ENCODE measurements at regions not wholly inside any gene's neighbourhood (a gene's known extent, or its start where the extent isn't known, plus 50 kb on each side); places are given as distances from the start of the nearest gene placed in this dataset.
"Not testable (repeated sequence)": the region's sequence is repeated elsewhere in the genome, so short reads cannot be mapped to it uniquely, and the experiment has no call there.

GRCh38 chr21:27557356-27557755 is 590.5 kb upstream of the ADAMTS5 start:
- no peaks in the 10 kb centered on the region for H3K36me3 ChIP-seq
- H3K4me3 ChIP-seq, result no peak overlapping the region
- intact Hi-C loops (cut with DNase I), result no loop called here
- H3K27me3 ChIP-seq, result no peaks in the 10 kb centered on the region
- no peak overlapping the region for H3K27ac ChIP-seq
- no peaks in the 10 kb centered on the region for H3K4me1 ChIP-seq
- TF ChIP-seq CTCF (IDR thresholded peaks at IDR 0.05), result no peak
- no peaks in the 10 kb centered on the region for H3K9me3 ChIP-seq
- DNase-seq (ENCODE audit: low spot score in 2 of 2), result no peak

- Histone ChIP-seq H3K27me3 (no peaks in the 10 kb centered on the region), H3K36me3 (no peaks in the 10 kb centered on the region), H3K27ac (no peak overlapping the region), H3K9me3 (no peaks in the 10 kb centered on the region), H3K4me3 (no peak overlapping the region), H3K4me1 (no peaks in the 10 kb centered on the region)
- intact Hi-C loops (cut with DNase I), result no loop called here
- no peak for DNase-seq (ENCODE audit: low spot score in 2 of 2)
- no peak for TF ChIP-seq CTCF (IDR thresholded peaks at IDR 0.05)
Measured at GRCh38 chr21:27555996-27556395, 589.1 kb upstream of the ADAMTS5 start.

- Histone ChIP-seq H3K27me3 (no peaks in the 10 kb centered on the region), H3K4me3 (no peak overlapping the region), H3K36me3 (no peaks in the 10 kb centered on the region), H3K4me1 (no peaks in the 10 kb centered on the region), H3K27ac (no peak overlapping the region), H3K9me3 (no peaks in the 10 kb centered on the region)
- intact Hi-C loops (cut with DNase I), result no loop called here
- DNase-seq (ENCODE audit: low spot score in 2 of 2), result no peak
- no peak for TF ChIP-seq CTCF (IDR thresholded peaks at IDR 0.05)
Measured at GRCh38 chr21:27550287-27550686, 583.4 kb upstream of the ADAMTS5 start.

DNA sequence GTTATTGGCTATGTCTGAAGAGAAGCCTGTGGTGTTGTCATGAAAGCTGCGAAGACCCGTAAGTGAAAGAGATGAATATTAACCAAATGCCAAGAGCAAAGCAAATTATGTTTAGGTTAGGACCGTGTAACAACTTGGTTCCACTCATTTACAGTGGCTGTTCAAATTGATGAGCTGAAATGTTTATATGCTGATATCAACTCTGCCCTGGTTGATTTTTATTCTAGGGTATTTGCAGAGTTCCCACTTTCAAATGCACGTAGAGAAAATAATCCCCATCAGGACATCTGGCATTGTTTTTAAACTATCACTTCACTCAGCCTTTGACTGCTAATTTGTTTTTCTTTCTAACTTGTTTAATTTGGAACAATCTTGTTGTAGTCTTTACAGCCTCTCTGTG is 581.6 kb upstream of the ADAMTS5 start:
- intact Hi-C loops (cut with DNase I), result no loop called here
- no peak for TF ChIP-seq CTCF (IDR thresholded peaks at IDR 0.05)

DNA sequence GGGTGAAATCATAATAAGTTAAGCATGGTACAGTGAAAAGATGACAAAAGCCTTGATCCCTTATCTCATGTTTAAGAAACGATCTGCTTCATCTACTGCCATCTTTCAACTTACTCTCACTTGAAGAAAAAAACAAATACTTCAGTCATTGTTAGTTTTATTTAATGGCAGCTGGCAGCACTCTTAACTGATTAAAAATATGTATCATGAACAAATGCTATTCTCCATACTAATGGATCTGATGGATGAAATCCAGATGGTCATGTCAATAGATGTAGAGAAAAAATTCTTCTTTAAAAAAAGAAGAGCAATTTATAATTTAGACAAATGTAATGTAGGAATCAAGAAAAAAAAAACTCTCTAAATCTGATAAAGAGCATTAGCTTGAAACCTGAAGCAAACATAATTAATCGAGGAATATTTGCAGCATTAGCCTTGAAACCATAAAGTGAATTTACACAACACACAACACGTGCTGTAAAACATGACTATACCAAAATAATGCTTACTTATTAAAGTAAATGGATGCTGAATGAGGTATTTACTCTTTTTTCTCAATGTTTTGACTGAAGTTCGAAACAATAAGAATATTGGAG is 579.0 kb upstream of the ADAMTS5 start:
- intact Hi-C loops (cut with DNase I), result no loop called here
- H3K27ac ChIP-seq, result no peak overlapping the region
- no peak for DNase-seq (ENCODE audit: low spot score in 2 of 2)
- H3K9me3 ChIP-seq, result no peaks in the 10 kb centered on the region
- no peak for TF ChIP-seq CTCF (IDR thresholded peaks at IDR 0.05)
- no peak overlapping the region for H3K4me3 ChIP-seq
- no peaks in the 10 kb centered on the region for H3K4me1 ChIP-seq
- H3K27me3 ChIP-seq, result no peaks in the 10 kb centered on the region
- no peaks in the 10 kb centered on the region for H3K36me3 ChIP-seq

More for the DNA sequence above, 581.6 kb upstream of the ADAMTS5 start:
- Histone ChIP-seq H3K4me3 (no peak overlapping the region), H3K27me3 (no peaks in the 10 kb centered on the region), H3K4me1 (no peaks in the 10 kb centered on the region), H3K36me3 (no peaks in the 10 kb centered on the region), H3K27ac (no peak overlapping the region), H3K9me3 (no peaks in the 10 kb centered on the region)
- no peak for DNase-seq (ENCODE audit: low spot score in 2 of 2)

GRCh38 chr21:27542126-27542525 is 575.2 kb upstream of the ADAMTS5 start:
- H3K36me3 ChIP-seq; H3K4me3 ChIP-seq; intact Hi-C loops (cut with DNase I); H3K27me3 ChIP-seq; DNase-seq (ENCODE audit: low spot score in 2 of 2); H3K4me1 ChIP-seq; H3K27ac ChIP-seq; H3K9me3 ChIP-seq: not testable (repeated sequence)
